HG03060 (cell line): ENCODE measurements at regions not wholly inside any gene's neighbourhood (a gene's known extent, or its start where the extent isn't known, plus 50 kb on each side); places are given as distances from the start of the nearest gene placed in this dataset.

Source experiments
- ATAC-seq: cut with Tn5 transposase; IDR thresholded peaks from one replicate; pipeline ENCODE4 v1.9.1; 2021; ENCODE audit warnings: low read depth, moderate number of reproducible peaks; ENCODE audit not compliant: unreplicated experiment

- no peak for ATAC-seq
These were observed 342.8 kb upstream of the DDHD1 start for GRCh38 chr14:53495846-53496343.

GRCh38 chr14:53494587-53494986 lies 341.5 kb upstream of the DDHD1 start:
- ATAC-seq, result no peak

GRCh38 chr14:53493860-53494259 lies 340.7 kb upstream of the DDHD1 start:
- no peak for ATAC-seq

GRCh38 chr14:53493320-53493719 lies 340.2 kb upstream of the DDHD1 start:
- no peak for ATAC-seq

- ATAC-seq, result no peak
These were observed 338.8 kb upstream of the DDHD1 start for GRCh38 chr14:53491884-53492277.

- ATAC-seq, result no peak
These were observed 338.2 kb upstream of the DDHD1 start for GRCh38 chr14:53491256-53491883.

GRCh38 chr14:53478174-53478573 lies 325.1 kb upstream of the DDHD1 start:
- no peak for ATAC-seq

- no peak for ATAC-seq
These were observed 320.4 kb upstream of the DDHD1 start for GRCh38 chr14:53473480-53473879.

- ATAC-seq, result no peak
These were observed 319.2 kb upstream of the DDHD1 start for GRCh38 chr14:53472306-53472705.

- no peak for ATAC-seq
These were observed 317.4 kb upstream of the DDHD1 start for GRCh38 chr14:53470351-53471043.

- ATAC-seq, result no peak
These were observed 315.8 kb upstream of the DDHD1 start for GRCh38 chr14:53468876-53469275.

- no peak for ATAC-seq
These were observed 311.3 kb upstream of the DDHD1 start for GRCh38 chr14:53464376-53464775.

- ATAC-seq, result no peak
These were observed 310.0 kb upstream of the DDHD1 start for GRCh38 chr14:53462931-53463778.

- ATAC-seq, result no peak
These were observed 308.7 kb upstream of the DDHD1 start for GRCh38 chr14:53461858-53462257.

GRCh38 chr14:53460544-53460943 lies 307.4 kb upstream of the DDHD1 start:
- ATAC-seq, result no peak

GRCh38 chr14:53458368-53458814 lies 305.3 kb upstream of the DDHD1 start:
- ATAC-seq, result no peak

GRCh38 chr14:53456931-53457330 lies 303.8 kb upstream of the DDHD1 start:
- ATAC-seq, result no peak

- ATAC-seq, result no peak
These were observed 299.0 kb upstream of the DDHD1 start for GRCh38 chr14:53452005-53452673.

- no peak for ATAC-seq
These were observed 297.7 kb upstream of the DDHD1 start for GRCh38 chr14:53450871-53451270.

GRCh38 chr14:53448682-53449081 lies 295.6 kb upstream of the DDHD1 start:
- no peak for ATAC-seq
